ENCODE measurements at regions not wholly inside any gene's neighbourhood (a gene's known extent, or its start where the extent isn't known, plus 50 kb on each side); places are given as distances from the start of the nearest gene placed in this dataset.

- TF ChIP-seq CTCF (conservative IDR thresholded peaks at IDR 0.05) = no peak
- no peak for TF ChIP-seq ZFX (IDR thresholded peaks at IDR 0.05)
Observed at GRCh38 chr1:114322207-114322606, 168.5 kb upstream of the SYT6 start.

Data from C4-2B (cell line).